Caki2 (cell line): ENCODE measurements at regions not wholly inside any gene's neighbourhood (a gene's known extent, or its start where the extent isn't known, plus 50 kb on each side); places are given as distances from the start of the nearest gene placed in this dataset.

Experiments
- DNase-seq: peaks from one replicate; pipeline ENCODE4 v3.0.0-alpha.2; 2015; ENCODE audit warnings: low read depth
- in situ Hi-C: cut with HindIII; loops from 2 replicates; pipeline ENCODE4 v1.10.0; 2016; ENCODE audit warnings: low sequenced_read_pairs, low pct_unique_long_range_greater_than_20kb, mixed read lengths

DNA sequence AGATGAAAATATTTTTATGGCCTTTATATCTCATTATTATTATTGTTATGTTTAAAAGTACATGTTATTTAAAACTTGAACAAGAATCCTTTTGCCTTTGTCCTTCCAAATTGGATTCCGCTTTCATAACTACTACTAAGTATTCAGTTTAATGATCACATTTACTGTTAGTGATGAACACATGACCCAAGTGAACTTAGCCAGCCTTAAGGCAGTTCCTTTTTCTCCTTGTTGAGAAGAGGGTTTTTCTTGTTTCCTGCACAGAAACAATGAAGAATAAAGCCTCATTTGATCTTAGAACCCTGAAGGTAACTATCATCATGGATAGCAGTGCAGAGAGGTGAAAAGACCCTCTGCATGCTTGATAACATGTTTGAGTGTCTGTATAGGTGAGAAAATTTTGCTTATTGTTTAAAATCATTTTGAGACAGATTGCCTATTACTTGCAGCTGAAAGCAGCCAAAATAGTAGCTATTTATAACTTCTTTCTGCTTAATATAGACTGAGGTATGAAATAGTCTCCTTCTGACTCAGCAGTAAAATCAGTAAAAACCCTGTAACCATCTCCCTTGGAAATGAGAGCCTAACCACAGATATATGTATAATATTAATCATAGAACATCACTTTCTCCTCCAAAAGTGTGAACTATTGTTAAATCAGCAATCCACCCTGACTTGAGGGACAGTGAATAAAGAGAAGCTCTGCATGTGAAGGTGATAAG lies 266.2 kb downstream of the SPATA31D1 start:
- in situ Hi-C loops, result no loop called here
- DNase-seq, result no peak

DNA sequence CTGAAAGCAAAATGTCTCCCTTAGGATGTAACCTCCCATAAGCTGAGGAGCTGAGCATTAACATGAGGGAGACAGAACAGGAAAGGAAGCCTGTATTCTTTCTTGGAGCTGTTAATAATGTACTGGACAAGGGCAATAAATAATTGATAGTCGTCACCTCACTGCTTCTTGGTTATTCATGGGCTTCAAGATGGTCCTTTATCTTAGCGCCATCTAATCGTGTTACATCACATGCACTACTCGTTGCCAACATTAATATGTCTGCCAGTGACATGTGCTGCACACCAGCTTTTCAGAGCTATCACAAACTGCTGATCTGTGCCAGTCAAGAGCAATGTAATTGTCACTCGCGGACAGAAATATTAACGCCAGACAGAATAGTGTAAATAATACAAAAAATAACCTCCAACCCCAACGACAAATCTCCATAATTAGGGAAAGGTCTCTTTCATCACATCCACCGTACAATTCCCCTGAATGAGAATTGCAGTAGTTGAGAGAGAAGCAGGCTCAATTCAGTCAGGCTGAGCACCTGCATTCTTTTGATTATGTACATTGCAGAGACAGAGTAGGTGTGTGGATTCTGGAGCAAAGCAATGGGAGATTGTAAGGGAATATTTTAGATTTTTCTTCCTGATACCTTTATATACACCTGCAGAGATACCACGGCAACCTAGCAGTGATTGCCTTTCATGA lies 267.1 kb downstream of the SPATA31D1 start:
- in situ Hi-C loops, result no loop called here
- DNase-seq, result no peak

DNA sequence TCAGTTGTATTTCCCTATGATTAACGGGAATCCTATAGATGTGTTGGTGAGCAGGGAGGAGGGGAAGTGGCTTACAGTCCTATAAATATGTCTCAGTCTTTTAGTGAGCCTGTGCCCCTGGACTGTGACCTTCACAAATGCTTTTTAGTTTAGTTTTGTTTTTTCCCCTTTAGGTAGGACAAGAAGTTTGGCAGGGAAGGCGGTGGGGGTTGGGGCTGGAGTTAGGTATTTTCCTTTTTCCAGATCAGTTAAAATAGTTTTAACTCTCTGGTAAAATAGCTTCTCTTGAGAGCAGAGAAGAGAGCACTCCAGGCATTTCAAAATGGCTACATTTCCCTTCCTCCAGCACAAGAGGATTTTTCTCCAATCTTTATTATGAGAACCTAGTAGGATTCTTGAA lies 272.1 kb downstream of the SPATA31D1 start:
- no peak for DNase-seq
- in situ Hi-C loops, result no loop called here

DNA sequence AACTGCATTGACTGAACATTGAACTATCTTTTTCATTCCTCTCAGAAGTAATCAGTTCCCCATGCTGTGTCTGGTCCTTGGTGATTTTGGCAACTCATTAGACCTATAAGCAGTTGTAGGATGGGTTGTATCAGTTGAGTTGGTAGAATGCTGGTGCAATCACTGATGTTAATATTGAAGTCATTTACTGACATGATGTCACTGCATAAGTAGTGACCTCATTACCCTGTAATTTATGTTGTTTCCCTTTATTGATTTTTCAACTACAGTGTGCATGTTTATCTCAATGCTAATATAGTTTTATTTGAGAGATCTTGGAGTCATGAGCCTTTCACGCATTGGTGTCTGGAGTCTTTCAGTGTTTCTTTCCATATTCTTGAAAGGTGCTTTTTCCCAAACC lies 275.0 kb downstream of the SPATA31D1 start:
- in situ Hi-C loops, result no loop called here
- DNase-seq, result no peak

DNA sequence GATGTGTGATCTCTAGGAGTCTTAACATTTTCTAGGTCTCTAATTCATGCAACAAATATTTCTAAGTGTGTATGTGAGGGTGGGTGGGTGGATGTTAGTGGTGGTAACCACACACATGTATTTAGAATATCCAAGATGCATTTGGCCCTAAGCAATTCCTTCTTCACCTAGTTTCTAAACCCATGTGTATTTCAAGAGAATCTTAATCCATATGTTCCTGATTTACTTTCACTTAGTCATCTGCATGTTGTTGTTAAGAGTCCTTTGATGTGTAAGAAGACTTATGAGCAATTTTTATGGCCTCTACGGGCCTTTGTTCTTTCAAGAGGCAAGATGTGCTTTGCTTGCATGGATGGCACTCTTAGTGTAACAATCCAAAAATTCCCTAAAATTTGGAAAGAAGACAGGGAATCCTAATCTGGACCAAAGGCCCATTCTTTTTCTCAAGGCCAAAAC lies 282.6 kb downstream of the SPATA31D1 start:
- in situ Hi-C loops, result no loop called here
- no peak for DNase-seq

DNA sequence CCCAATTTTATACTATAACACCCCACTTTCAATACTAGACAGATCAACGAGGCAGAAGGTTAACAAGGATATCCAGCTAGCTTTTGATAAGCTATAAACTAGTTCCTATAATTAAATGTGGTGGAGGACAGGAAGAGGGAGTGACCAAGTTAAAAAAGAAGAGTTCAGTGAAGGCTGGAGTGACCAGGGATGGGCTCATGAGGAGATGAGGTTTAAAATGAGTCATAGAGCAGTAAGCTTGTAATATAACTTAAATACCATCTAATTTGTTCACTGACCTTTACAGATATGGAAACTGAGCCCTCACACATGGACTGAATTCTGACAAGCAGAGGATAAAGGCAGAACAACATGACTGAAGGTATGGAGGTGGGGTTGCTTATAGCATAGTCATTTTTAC lies 284.5 kb downstream of the SPATA31D1 start:
- DNase-seq, result no peak
- in situ Hi-C loops, result no loop called here

DNA sequence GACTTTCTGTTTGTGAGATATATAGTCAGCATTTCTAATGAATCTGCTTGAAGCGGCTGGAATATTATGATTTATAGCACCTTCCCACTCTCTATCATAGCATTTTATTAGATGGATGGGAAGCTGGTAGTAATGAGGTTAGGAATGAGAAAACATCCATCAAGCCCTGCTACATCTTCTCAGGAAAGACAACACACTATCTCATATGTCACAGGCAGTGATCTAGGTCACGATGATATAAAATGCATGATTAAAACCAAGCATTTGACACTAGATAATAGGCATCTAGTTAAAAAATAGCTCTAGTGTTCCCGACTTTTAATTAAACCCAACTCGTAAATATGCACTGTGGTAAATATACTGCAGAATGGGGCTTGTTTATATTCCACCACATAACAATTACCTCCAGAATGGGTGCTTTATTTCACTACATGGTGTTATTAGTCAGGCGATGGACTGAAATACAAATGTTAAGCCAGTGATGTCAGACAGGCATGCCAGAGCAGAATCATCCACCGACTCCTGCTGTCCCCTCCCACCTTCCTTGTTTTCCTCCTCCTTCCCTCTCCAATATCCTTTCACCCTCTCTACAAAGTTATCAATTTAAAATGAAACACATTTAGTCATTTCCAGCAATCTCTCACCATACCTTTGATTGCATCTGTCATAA lies 286.8 kb downstream of the SPATA31D1 start:
- in situ Hi-C loops, result no loop called here

DNA sequence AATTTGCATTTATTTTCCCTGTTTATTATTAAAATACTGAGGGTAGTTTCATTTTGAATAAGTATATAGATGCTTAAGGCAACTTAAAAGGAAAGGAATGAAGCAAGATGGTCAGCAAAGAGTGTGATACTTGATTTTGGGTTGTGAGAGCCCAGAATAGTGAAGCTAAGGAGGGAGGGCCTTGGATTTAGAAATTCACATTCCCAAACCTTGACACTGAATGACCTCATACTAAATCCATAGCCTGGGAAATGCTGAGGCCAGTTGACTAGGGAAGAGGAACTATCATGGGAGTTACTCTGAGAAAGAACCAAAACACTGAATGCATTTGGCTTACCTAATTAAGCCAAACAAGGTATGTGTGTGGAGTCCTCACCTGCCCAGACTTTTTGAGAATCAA lies 292.5 kb downstream of the SPATA31D1 start:
- in situ Hi-C loops, result no loop called here

More for the DNA sequence above, 286.8 kb downstream of the SPATA31D1 start:
- no peak for DNase-seq

DNA sequence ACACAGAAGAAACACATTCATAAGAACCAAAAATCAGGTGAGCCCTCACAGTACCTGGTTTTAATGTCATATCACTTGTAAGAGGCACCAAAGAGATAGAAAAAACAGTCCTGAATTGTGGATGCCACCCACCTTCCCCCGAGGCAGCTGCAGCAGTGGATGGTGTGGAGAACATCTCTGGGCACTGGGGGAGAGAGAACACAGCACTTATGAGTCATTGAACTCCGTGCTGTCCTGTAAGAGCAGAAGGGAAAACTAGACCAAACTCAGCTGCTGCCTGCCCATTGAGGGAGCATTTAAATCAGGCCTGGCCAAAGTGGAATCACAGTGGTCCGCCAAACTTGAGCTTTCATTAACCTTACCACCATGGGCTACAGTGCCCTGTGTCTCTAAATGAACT lies 296.2 kb downstream of the SPATA31D1 start:
- DNase-seq, result no peak
- in situ Hi-C loops, result no loop called here

More for the DNA sequence above, 292.5 kb downstream of the SPATA31D1 start:
- no peak for DNase-seq

DNA sequence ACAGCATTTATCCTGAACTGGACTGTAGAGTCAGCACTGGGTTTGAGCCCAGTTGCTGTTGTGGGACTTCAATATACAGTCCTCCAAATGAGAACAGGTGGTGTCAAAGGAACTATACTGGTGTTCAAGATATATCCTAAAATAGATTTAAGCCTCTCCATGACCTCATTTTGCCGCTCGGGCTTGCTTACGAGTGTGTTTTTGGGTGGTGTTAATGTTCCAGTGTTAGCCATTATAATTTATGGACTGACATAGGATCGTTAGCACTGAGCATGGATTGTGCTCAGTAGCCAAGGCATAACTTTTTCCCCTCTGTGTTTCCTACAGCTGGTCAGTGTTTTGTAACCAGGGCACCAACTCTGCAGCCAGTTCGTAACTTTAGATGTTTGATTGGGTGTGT lies 306.6 kb downstream of the SPATA31D1 start:
- in situ Hi-C loops, result no loop called here
- DNase-seq, result no peak

DNA sequence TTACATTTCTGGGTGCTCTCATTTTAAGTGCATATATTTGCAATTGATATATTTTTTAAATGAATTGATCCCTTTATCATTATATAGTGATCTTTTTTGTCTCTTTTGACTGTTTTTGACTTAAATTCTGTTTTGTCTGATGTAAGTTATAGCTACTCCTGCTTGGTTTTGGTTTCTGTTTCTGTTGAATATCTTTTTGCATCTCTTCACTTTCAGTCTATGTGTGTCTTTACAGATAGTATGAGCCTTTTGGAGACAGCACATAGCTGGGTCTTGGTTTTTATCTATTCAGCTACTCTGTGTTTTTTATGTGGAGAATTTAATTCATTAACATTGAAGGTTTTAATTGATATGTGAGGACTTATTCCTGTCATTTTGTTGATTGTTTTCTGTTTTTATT lies 311.3 kb downstream of the SPATA31D1 start:
- DNase-seq, result no peak
- in situ Hi-C loops, result no loop called here

DNA sequence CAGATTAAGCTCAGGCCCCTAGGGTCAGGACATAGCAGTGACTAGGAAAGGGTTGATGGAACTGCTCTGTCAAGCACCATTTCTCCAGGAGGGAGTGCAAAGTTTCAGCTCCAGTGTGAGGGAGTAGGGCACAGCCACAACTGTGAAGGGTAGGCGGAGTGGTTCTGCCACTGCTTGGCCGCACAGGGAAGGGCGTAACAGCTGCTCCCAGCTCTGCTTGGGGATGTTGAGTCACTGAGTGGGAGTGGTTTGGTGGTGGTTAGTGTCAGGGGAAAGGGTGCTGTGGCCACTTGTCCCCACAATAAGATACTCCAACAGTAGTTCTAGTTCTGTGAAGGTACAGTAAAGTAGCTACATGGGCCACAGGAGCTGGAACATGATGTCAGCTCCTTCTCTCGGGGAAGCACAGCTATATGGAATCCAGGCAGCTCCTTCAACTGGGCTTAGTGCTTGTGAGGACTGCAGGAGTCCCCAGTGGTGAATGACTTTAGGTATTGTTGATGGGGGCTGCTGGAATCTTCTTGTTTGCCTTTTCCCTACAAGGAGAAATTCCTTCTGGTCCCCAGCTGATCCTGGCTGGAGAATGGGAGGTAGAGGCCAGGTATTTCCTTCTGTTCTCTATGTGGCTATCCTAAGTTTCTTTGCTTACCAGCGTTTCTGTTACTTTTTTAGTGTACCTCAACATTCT lies 314.5 kb downstream of the SPATA31D1 start:
- in situ Hi-C loops, result no loop called here
- no peak for DNase-seq

DNA sequence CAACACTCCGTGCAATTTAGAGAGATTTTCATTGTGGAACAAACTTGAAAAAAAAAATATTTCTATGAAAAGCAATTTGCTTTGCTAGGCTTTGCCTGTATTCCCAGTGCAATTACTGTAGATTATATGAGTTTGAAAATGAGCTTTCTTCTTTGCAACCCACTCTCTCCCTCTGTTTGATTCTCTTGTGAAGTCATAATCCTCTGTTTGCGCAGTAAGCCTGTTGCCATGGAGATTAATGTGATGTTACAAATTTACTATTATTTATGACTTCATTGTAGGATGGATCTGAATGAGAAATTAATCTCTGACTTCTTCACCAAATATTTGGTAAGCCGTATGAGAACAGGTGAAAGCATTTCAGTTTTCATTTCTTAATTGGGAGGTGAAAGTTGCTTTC lies 320.3 kb downstream of the SPATA31D1 start:
- in situ Hi-C loops, result no loop called here
- DNase-seq, result no peak

DNA sequence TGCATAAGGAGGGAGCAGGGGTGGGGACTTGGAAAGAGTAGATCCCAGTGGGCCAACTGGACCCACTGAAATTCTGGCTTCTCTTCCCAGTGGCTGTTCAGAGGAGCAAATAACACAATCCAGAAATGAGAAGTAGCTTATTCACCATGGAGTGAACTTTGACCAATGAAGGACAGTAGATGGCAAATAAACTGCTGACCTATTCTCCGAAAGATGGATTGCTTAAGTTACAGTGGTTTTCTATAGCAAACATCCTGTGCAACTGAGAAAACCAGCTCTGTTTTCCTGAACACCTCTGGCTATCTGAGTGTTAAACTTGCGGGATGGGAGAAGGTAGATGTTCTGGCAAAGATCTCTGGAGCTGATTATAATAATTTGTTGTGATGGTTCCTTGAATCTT lies 325.1 kb downstream of the SPATA31D1 start:
- in situ Hi-C loops, result no loop called here

DNA sequence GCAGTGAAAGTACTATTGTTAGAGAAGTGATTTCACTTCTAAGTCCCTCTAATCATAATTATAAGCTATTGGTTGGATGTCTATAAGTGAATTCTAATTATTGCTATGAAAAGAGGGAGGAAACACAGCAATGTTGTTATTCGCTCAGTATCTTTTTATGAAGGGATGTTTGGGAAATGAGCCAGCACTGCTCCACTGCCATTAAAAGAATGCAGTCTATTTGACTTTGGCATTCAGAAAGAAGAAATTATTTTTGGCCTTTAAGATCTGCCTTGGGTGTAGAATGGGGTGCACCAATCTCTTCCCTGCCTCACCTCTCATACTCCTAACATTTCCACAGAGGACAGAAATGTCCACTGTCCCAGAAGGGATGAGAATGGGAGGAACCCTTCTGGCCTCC lies 332.0 kb downstream of the SPATA31D1 start:
- in situ Hi-C loops, result no loop called here
- DNase-seq, result no peak

More for the DNA sequence above, 325.1 kb downstream of the SPATA31D1 start:
- DNase-seq, result no peak

DNA sequence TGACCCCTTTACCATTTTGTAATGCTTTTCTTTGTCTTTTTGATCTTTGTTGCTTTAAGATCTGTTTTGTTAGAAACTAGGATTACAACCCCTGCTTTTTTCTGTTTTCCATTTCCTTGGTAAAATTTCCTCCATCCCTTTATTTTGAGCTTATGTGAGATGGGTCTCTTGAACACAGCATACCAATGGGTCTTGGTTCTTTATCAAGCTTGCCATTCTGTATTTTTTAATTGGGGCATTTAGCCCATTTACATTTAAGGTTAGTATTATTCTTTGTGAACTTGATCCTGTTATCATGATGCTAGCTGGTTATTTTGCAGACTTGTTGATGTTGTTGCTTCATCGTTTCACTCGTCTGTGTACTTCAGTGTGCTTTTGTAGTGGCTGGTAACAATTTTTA lies 337.3 kb downstream of the SPATA31D1 start:
- DNase-seq, result no peak
- in situ Hi-C loops, result no loop called here

DNA sequence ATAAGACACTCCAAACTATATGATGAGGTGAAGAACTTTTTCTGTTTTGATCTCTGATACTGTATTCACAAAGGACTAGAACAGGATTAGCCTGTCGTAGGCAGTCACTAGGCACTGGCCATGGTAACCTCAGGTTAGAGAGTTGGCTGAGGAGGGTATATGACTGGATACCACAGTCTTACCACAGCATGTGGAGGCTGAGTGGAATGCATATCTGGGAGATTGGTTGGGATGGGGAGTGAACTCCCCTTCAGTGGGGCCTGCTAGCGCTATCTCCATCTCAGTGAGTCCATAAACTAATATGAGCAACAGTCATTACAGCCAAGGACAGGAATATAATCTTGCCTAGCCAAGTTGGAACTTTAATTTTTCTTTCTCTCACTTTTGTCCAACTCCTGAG lies 339.1 kb downstream of the SPATA31D1 start:
- in situ Hi-C loops, result no loop called here
- no peak for DNase-seq

DNA sequence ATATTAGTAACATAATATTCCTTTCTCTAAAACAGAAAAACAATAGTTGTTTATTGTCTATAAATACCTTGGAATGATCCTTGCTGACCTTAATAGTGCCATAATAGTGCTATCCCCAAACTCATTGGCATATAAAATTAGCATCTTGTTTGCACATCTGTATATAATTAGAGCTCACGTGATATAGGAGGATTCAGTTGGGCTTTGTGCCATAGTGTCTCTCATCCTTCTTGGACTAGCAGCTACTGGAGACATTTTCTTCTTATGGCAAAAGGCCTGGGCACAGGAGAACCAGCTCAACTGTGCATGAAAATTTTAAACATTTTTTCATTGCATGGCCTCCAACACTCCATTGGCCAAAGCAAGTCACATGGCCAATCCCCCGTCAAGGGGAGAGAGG lies 342.5 kb downstream of the SPATA31D1 start:
- DNase-seq, result no peak
- in situ Hi-C loops, result no loop called here
